ENCODE measurements at regions not wholly inside any gene's neighbourhood (a gene's known extent, or its start where the extent isn't known, plus 50 kb on each side); places are given as distances from the start of the nearest gene placed in this dataset.
"Not testable (repeated sequence)": the region's sequence is repeated elsewhere in the genome, so short reads cannot be mapped to it uniquely, and the experiment has no call there.

DNA sequence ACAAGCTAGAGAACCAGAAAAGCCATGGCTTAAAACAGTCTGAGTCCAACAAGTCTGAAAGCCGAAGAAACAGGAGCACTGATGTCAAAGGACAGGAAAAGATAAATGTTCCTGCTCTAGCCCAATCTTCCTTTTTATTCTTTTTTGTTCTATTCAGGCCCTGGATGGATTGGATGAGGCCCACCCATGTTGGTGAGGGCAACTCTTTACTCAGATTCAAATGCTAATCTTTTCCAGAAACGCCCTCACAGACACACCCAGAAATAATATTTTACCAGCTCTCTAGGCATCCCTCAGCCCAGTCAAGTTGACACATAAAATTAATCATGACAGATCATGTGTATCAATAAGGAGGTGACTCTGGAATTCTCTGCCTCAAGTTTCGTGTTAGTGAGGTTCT lies 1002.7 kb downstream of the STPG2 start:
- H3K4me1 Mint-ChIP-seq: no peaks in the 10 kb centered on the region
- H3K27me3 Mint-ChIP-seq: no peaks in the 10 kb centered on the region
- Histone ChIP-seq H3K27me3 (replicated peaks in 1 of 4; ENCODE audit: control extremely low read depth in 1 of 4, control insufficient read depth in 3 of 4, insufficient read depth in 4 of 4, low read length in 3 of 4) (no peaks in the 10 kb centered on the region), H3K9me3 (ENCODE audit: control extremely low read depth in 1 of 3, control insufficient read depth in 2 of 3, insufficient read depth in 1 of 3, low read length in 2 of 3) (peaks cover 0 to 5% (median 0%) of the 10 kb centered on the region in 3 donors), H2AFZ (ENCODE audit: insufficient read depth, low read depth, low read length, poor library complexity, severe bottlenecking) (no peak overlapping the region), H3K36me3 (replicated peaks in 1 of 2; ENCODE audit: control extremely low read depth in 1 of 2, control insufficient read depth in 1 of 2, extremely low read depth in 1 of 2, insufficient read depth in 2 of 2, low read length in 1 of 2) (no peaks in the 10 kb centered on the region), H3K4me3 (ENCODE audit: control extremely low read depth in 1 of 5, extremely low read depth in 1 of 5, insufficient read depth in 1 of 5, low read depth in 2 of 5, low read length in 4 of 5) (no peak overlapping the region), H3K27ac (ENCODE audit: low read length in 2 of 2) (no peak overlapping the region), H3K79me2 (ENCODE audit: control insufficient read depth, insufficient read depth, low read length) (no peaks in the 10 kb centered on the region), H3K4me2 (replicated peaks; ENCODE audit: low read depth, low read length, poor library complexity, severe bottlenecking) (no peak overlapping the region), H3K4me1 (ENCODE audit: control insufficient read depth in 2 of 2, insufficient read depth in 2 of 2, low read length in 2 of 2) (no peaks in the 10 kb centered on the region), H4K20me1 (ENCODE audit: control insufficient read depth, insufficient read depth, low read length, poor library complexity, severe bottlenecking) (no peaks in the 10 kb centered on the region), H3K9ac (ENCODE audit: low read length) (no peak overlapping the region)
- ChIA-PET POLR2A (no interaction called here), CTCF (no interaction called here)
- DNase-seq (no peak), ATAC-seq (ENCODE audit: low read depth) (no peak)
- no peak overlapping the region for H3K4me3 Mint-ChIP-seq
- H3K9me3 Mint-ChIP-seq (ENCODE audit: insufficient read depth): peaks cover 18% of the 10 kb centered on the region
- WGBS (ENCODE audit: insufficient coverage): no CpG with 5 or more reads among the region's 3 CpGs
- no peak for TF ChIP-seq EZH2 (IDR thresholded peaks at IDR 0.05; ENCODE audit: borderline replicate concordance, insufficient read depth, low read depth, low read length, poor library complexity, severe bottlenecking)
- no peak for TF ChIP-seq CTCF (IDR thresholded peaks at IDR 0.05)
- intact Hi-C loops (cut with micrococcal nuclease): no loop called here
- H3K27ac Mint-ChIP-seq: no peak overlapping the region

DNA sequence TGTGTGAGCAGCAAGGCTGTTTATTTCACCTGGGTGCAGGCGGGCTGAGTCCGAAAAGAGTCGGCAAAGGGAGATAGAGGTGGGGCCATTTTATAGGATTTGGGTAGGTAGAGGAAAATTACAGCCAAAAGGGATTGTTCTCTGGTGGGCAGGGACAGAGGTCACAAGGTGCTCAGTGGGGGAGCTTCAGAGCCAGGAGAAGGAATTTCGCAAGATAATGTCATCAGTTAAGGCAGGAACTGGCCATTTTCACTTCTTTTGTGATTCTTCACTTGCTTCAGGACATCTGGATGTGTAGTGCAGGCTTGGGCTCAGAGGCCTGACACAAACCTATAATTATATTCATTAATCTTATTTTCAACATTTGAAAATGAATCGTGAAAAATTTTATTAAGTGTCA lies 1001.9 kb downstream of the STPG2 start:
- H2AFZ ChIP-seq (ENCODE audit: insufficient read depth, low read depth, low read length, poor library complexity, severe bottlenecking); intact Hi-C loops (cut with micrococcal nuclease); H3K79me2 ChIP-seq (ENCODE audit: control insufficient read depth, insufficient read depth, low read length); H3K4me3 Mint-ChIP-seq; H3K27ac ChIP-seq (ENCODE audit: low read length in 2 of 2); H3K36me3 ChIP-seq (replicated peaks in 1 of 2; ENCODE audit: control extremely low read depth in 1 of 2, control insufficient read depth in 1 of 2, extremely low read depth in 1 of 2, insufficient read depth in 2 of 2, low read length in 1 of 2); DNase-seq; H3K9me3 ChIP-seq (ENCODE audit: control extremely low read depth in 1 of 3, control insufficient read depth in 2 of 3, insufficient read depth in 1 of 3, low read length in 2 of 3); H3K27ac Mint-ChIP-seq; H3K27me3 Mint-ChIP-seq; H4K20me1 ChIP-seq (ENCODE audit: control insufficient read depth, insufficient read depth, low read length, poor library complexity, severe bottlenecking); H3K9ac ChIP-seq (ENCODE audit: low read length); ATAC-seq (ENCODE audit: low read depth); H3K4me2 ChIP-seq (replicated peaks; ENCODE audit: low read depth, low read length, poor library complexity, severe bottlenecking); POLR2A ChIA-PET; H3K4me3 ChIP-seq (ENCODE audit: control extremely low read depth in 1 of 5, extremely low read depth in 1 of 5, insufficient read depth in 1 of 5, low read depth in 2 of 5, low read length in 4 of 5); CTCF ChIA-PET; H3K27me3 ChIP-seq (replicated peaks in 1 of 4; ENCODE audit: control extremely low read depth in 1 of 4, control insufficient read depth in 3 of 4, insufficient read depth in 4 of 4, low read length in 3 of 4); H3K4me1 ChIP-seq (ENCODE audit: control insufficient read depth in 2 of 2, insufficient read depth in 2 of 2, low read length in 2 of 2); H3K4me1 Mint-ChIP-seq: not testable (repeated sequence)
- WGBS (ENCODE audit: insufficient coverage): 91% methylated on average over 4 of the region's 5 CpGs
- peaks cover 18% of the 10 kb centered on the region for H3K9me3 Mint-ChIP-seq (ENCODE audit: insufficient read depth)
